ENCODE measurements at regions not wholly inside any gene's neighbourhood (a gene's known extent, or its start where the extent isn't known, plus 50 kb on each side); places are given as distances from the start of the nearest gene placed in this dataset.

DNA sequence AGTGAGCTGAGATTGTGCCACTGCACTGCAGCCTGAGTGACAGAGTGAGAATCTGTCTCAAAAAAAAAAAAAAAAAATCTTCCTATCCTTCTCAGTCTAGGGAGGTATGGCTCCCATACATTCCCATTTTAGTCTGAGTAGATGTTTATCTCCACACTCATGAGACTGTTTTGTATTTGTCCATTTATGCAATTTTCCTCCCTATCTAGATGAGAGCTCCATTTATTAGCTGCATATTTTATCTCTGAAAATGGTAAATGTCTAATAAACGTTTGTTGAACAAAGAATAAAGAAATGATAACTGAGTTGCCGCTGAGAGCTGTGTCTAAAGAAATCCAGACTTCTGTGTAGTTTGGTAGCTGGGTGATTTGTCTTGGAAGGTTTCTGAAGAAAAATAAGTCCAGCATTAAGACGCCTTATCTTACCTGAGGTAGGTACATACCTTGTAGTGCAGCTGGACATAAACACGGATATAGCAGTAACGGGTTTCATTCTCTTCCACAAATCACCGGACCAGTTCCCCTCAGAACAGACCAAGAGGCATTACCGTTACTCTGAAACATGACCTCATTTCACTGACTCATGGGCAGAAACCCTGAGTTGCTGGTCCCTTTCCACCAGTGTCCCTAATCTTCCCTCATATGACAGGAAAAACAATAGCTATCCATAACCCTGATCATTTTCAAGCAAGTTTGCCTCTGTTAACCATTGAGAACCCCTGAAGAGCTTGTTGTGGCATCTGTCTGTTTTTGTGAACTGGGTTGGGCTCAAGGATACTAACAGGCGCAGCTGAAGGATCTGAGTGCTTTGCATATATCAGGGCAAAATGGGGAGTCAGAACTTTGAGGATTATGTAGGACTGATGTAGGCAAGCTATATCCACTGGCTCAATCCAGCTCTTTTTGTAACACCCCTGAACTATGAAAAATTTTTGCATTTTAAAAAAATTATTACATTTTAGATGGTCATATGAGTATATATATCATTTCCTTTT, 177.4 kb upstream of the XYLT1 start:
- Mint-ChIP-seq H3K27ac (ENCODE audit: low read depth) (no peak overlapping the region), H3K36me3 (ENCODE audit: insufficient read depth) (peaks cover 2% of the 10 kb centered on the region), H3K27me3 (peaks cover 37% of the 10 kb centered on the region), H3K9me3 (no peaks in the 10 kb centered on the region), H3K4me3 (no peak overlapping the region), H3K4me1 (no peaks in the 10 kb centered on the region)
- DNase-seq (ENCODE audit: low spot score in 2 of 2) (no peak), ATAC-seq (replicated peaks; ENCODE audit: extremely low read depth, poor library complexity, severe bottlenecking) (no peak)

DNA sequence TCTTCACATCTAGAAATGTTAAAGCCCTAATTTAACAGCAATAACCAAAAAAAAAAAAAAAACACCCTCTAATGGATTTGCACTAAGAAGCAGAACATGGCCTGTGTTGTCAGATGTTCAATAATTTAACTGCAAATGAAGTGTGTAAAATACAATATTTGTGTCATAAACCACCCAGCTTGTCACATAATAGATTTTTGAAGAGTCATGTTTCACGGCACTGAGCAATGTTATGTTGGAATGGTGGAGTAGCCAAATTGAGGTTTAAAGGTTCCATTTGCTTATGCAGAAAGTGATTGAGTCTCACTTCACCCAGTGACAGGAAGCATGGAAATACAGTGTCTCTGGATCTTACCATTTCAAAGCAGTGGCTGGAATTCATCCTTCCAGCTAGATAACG, 173.2 kb upstream of the XYLT1 start:
- ATAC-seq (replicated peaks; ENCODE audit: extremely low read depth, poor library complexity, severe bottlenecking) (no peak), DNase-seq (ENCODE audit: low spot score in 2 of 2) (no peak)
- Mint-ChIP-seq H3K27ac (ENCODE audit: low read depth) (no peak overlapping the region), H3K4me1 (no peaks in the 10 kb centered on the region), H3K27me3 (peaks cover 33% of the 10 kb centered on the region), H3K36me3 (ENCODE audit: insufficient read depth) (peaks cover 2% of the 10 kb centered on the region), H3K9me3 (no peaks in the 10 kb centered on the region), H3K4me3 (no peak overlapping the region)

DNA sequence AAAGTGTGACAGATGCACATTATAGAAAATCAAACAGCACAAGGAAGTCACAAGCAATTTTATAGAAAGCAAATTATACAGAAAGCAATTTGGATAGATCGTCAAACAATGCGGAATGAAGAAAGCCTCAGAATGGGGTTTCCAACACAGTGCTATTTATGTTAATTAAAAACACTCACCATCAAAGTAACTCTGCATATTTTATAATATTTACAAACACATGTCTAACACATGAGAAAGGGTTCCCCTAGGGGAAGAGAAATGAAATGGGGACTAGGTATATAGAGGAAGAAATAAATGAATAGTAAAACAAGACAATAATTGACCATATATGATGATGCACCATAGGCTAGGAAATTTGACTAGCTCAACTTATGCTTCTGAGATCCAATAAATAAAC, 171.2 kb upstream of the XYLT1 start:
- Mint-ChIP-seq H3K9me3 (peaks cover 7% of the 10 kb centered on the region), H3K36me3 (ENCODE audit: insufficient read depth) (peaks cover 3% of the 10 kb centered on the region), H3K4me3 (no peak overlapping the region), H3K4me1 (no peaks in the 10 kb centered on the region), H3K27me3 (peaks cover 25% of the 10 kb centered on the region), H3K27ac (ENCODE audit: low read depth) (no peak overlapping the region)
- DNase-seq (ENCODE audit: low spot score in 2 of 2) (no peak), ATAC-seq (replicated peaks; ENCODE audit: extremely low read depth, poor library complexity, severe bottlenecking) (no peak)

DNA sequence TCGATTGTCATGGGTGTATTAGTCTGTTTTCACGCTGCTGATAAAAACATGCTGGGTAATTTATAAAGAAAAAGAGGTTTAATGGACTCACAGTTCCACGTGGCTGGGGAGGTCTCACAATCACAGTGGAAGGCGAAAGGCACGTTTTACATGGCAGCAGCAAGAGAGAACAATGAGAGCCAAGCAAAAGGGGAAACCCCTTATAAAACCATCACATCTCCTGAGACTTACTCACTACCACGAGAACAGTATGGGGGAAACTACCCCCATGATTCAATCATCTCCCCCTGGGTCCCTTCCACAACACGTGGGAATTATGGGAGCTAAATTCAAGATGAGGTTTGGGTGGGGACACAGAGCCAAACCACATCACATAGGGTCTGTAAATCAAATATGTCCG, 167.4 kb upstream of the XYLT1 start:
- Mint-ChIP-seq H3K27me3 (peaks cover 54% of the 10 kb centered on the region), H3K36me3 (ENCODE audit: insufficient read depth) (peaks cover 1% of the 10 kb centered on the region), H3K4me3 (no peak overlapping the region), H3K27ac (ENCODE audit: low read depth) (no peak overlapping the region), H3K9me3 (peaks cover 7% of the 10 kb centered on the region), H3K4me1 (no peaks in the 10 kb centered on the region)
- DNase-seq (ENCODE audit: low spot score in 2 of 2), result no peak
- ATAC-seq (replicated peaks; ENCODE audit: extremely low read depth, poor library complexity, severe bottlenecking), result no peak

DNA sequence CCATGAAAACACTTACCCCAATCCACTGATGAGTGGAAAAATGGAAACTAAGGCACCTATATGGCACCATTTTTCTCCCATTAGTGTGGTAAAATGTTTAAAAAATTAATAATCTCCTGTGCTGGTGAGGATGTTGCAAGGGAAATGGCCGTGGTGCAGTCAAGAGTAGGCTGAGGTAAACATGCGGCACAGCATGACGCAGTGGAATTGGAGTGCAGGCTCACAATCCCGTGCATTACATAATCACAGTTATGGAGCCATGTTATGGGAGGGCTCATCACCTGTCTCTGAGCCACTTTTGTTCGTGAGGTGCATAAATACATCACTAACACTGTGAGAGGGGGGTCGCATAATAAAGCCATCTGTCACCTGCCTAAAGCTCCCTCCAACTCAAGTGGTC, 164.4 kb upstream of the XYLT1 start:
- Mint-ChIP-seq H3K4me3 (no peak overlapping the region), H3K36me3 (ENCODE audit: insufficient read depth) (peaks cover 1% of the 10 kb centered on the region), H3K4me1 (no peaks in the 10 kb centered on the region), H3K9me3 (peaks cover 7% of the 10 kb centered on the region), H3K27me3 (peaks cover 48% of the 10 kb centered on the region), H3K27ac (ENCODE audit: low read depth) (no peak overlapping the region)
- DNase-seq (ENCODE audit: low spot score in 2 of 2) (no peak), ATAC-seq (replicated peaks; ENCODE audit: extremely low read depth, poor library complexity, severe bottlenecking) (no peak)

DNA sequence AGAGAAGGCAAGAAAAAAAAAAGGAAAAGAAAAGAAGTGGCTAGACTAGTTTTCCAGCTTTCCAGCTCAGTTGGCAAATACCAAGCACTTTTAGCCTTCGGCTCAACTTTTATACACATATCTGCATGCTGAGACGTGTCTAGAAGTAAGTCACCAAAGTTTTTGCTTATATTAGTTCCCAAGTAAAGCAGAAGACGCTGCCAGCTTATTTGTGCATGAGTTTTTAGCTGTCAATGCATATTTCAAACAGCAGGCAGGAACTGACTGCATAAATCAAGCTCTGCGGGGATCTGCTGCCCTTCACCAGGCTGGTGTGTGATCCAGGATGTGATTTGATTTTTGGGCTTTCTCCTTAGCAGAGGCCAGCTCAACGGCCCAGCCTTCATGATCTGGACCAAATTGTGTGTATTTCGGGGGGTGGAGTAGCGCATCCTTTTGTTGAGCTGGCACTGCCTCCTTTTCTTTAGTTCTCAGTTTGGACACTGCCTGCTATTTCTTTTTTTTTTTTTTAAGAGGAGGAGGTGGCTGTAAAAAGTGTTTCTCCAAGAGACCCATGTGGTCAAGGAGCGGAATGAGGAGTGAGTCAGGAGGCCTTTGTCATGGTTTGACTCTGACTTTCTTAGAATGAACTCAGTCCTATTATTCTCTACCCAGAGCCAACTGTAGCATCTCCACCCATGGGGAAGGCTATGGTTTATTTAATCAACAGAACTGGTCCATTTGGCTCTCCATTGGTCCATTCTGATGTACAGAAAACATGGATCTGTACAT, 162.6 kb upstream of the XYLT1 start:
- peaks cover 4% of the 10 kb centered on the region for H3K9me3 Mint-ChIP-seq
- H3K27me3 Mint-ChIP-seq, result peaks cover 55% of the 10 kb centered on the region
- no peaks in the 10 kb centered on the region for H3K4me1 Mint-ChIP-seq
- DNase-seq (ENCODE audit: low spot score in 2 of 2), result no peak
- H3K4me3 Mint-ChIP-seq, result no peak overlapping the region
- H3K27ac Mint-ChIP-seq (ENCODE audit: low read depth), result no peak overlapping the region
- no peaks in the 10 kb centered on the region for H3K36me3 Mint-ChIP-seq (ENCODE audit: insufficient read depth)
- ATAC-seq (replicated peaks; ENCODE audit: extremely low read depth, poor library complexity, severe bottlenecking), result no peak

DNA sequence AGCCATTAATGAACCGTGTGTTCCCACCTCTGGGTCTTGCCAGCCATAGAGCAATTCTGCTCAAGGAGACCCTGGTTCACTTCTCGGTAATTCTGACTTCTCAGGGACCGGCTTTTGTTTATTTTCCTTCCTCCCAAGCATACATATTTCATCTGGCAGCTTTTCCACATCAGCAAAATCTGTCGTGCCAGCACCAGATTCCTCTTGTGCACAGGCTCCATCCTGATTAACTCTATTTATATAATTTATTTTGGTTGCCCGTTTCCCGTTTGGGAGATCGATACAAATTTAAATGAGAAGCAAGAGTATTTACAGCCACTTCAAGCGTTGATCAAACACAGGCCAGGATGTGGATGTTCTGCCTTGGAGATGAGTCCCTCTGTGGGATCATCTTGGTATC, 161.9 kb upstream of the XYLT1 start:
- ATAC-seq (replicated peaks; ENCODE audit: extremely low read depth, poor library complexity, severe bottlenecking), result no peak

DNA sequence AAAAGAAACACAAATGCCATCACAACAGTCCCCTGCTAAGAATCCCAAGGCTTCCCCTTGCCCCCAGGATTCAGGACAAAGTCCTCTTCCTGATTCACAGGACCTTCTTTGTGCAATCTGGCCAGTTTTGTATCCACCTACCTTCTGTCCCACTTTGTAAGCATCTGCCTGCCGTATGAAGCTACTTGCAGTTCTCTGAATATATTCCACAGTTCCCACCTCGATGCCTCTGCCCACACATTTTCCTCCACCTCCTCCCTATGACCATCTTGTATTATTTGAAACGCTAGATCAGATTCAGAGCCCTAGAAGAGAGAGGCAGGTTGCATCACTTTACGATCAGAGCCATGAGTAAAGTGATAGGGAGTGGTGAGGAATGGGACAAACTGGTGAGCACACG, 159.2 kb upstream of the XYLT1 start:
- Mint-ChIP-seq H3K9me3 (peaks cover 7% of the 10 kb centered on the region), H3K4me1 (no peaks in the 10 kb centered on the region), H3K27ac (ENCODE audit: low read depth) (no peak overlapping the region), H3K36me3 (ENCODE audit: insufficient read depth) (no peaks in the 10 kb centered on the region), H3K27me3 (peaks cover 49% of the 10 kb centered on the region), H3K4me3 (no peak overlapping the region)
- ATAC-seq (replicated peaks; ENCODE audit: extremely low read depth, poor library complexity, severe bottlenecking) (no peak), DNase-seq (ENCODE audit: low spot score in 2 of 2) (no peak)

More for the DNA sequence above, 161.9 kb upstream of the XYLT1 start:
- Mint-ChIP-seq H3K4me1 (no peaks in the 10 kb centered on the region), H3K4me3 (no peak overlapping the region), H3K27me3 (peaks cover 55% of the 10 kb centered on the region), H3K36me3 (ENCODE audit: insufficient read depth) (no peaks in the 10 kb centered on the region), H3K9me3 (no peaks in the 10 kb centered on the region), H3K27ac (ENCODE audit: low read depth) (no peak overlapping the region)
- DNase-seq (ENCODE audit: low spot score in 2 of 2), result no peak

DNA sequence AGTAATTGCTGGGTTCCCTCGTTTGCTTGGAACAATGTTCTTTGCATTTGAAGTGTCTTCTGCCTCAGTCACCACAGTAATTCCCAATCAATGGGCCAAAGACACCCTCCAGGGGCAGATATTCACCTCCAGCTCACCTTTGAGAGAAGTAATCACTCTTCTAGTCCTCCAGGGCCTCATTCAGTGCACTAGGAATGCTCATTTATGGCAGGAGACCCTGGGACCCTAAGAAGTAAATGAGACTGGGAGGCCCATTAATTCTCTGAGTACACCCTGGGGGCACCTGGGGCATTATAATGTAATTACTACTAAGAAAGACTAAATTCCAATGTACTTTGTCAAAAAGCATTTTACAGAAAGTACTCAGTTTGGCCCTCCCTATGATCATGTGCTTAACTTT, 158.2 kb upstream of the XYLT1 start:
- Mint-ChIP-seq H3K27me3 (peaks cover 44% of the 10 kb centered on the region), H3K9me3 (peaks cover 10% of the 10 kb centered on the region), H3K27ac (ENCODE audit: low read depth) (no peak overlapping the region), H3K4me3 (no peak overlapping the region), H3K36me3 (ENCODE audit: insufficient read depth) (no peaks in the 10 kb centered on the region), H3K4me1 (no peaks in the 10 kb centered on the region)
- DNase-seq (ENCODE audit: low spot score in 2 of 2) (no peak), ATAC-seq (replicated peaks; ENCODE audit: extremely low read depth, poor library complexity, severe bottlenecking) (no peak)

DNA sequence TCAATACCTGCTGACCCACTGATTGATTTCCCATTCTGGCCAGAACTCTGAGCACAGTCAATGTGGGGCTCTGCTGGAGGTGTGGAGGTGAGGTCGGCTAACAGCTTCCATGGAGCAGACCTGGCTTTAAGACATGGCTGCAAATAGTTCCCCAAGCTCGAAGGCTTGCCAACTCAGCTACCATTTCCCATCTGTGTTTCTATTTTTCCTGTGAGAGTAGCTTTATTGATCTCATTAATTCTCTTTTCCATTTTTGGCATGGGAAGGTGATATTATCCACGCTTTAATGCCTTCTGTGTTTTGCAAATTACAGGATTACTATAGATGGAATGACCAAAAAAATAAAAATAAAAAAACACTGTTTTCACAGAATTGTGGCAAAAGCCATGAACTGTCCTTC, 151.6 kb upstream of the XYLT1 start:
- no peak for ATAC-seq (replicated peaks; ENCODE audit: extremely low read depth, poor library complexity, severe bottlenecking)
- H3K36me3 Mint-ChIP-seq (ENCODE audit: insufficient read depth), result no peaks in the 10 kb centered on the region
- H3K4me1 Mint-ChIP-seq, result no peaks in the 10 kb centered on the region
- no peak for DNase-seq (ENCODE audit: low spot score in 2 of 2)
- H3K27ac Mint-ChIP-seq (ENCODE audit: low read depth), result no peak overlapping the region
- H3K27me3 Mint-ChIP-seq, result peaks cover 34% of the 10 kb centered on the region
- H3K4me3 Mint-ChIP-seq, result no peak overlapping the region
- H3K9me3 Mint-ChIP-seq, result peaks cover 8% of the 10 kb centered on the region

DNA sequence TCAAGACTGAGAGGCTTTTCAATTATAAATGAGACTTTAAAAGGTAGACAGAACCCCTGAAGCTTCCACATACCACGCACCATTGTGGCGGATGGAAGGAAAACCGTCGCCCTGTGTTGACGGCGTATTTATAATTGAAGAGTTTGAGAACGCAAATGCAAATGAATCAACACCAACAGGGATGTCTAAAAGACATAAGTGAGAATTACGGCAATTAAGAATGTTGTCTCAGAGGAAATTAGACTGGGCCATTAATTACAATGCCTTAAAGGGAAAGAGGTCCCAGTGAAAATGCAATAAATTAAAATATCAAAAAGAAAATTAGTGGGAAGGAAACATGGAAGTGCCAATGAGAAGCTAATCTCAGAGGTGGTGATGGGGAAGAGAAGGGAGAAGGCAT, 148.5 kb upstream of the XYLT1 start:
- Mint-ChIP-seq H3K9me3 (no peaks in the 10 kb centered on the region), H3K4me3 (no peak overlapping the region), H3K27ac (ENCODE audit: low read depth) (no peak overlapping the region), H3K4me1 (no peaks in the 10 kb centered on the region), H3K27me3 (peaks cover 29% of the 10 kb centered on the region), H3K36me3 (ENCODE audit: insufficient read depth) (no peaks in the 10 kb centered on the region)
- ATAC-seq (replicated peaks; ENCODE audit: extremely low read depth, poor library complexity, severe bottlenecking), result no peak
- DNase-seq (ENCODE audit: low spot score in 2 of 2), result no peak

DNA sequence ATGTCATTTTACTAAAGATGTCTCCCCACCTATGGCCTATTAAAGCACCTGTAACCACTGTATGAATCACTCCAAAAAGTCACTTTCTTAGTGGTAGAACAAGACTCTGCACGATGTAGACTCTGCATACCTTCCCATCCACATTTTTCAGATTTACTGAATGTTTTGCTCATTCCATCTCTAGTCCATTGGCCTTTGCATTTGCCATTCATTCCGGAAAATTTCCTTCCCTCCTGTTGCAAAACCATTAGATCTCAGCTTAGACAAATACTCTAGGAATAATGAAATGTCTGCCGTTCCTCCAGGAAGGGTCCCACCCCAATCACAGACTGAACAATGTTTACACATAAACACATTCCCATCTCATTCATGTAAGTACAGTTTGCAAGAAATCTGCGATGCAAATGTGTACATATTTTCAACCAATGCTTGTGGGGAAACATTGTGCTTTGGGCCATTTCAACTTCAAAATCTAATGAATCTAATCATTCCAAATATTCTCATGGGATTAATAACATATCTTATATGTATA, 146.3 kb upstream of the XYLT1 start:
- ATAC-seq (replicated peaks; ENCODE audit: extremely low read depth, poor library complexity, severe bottlenecking), result no peak
- no peak overlapping the region for H3K27ac Mint-ChIP-seq (ENCODE audit: low read depth)
- no peaks in the 10 kb centered on the region for H3K9me3 Mint-ChIP-seq

More for the DNA sequence above, 146.3 kb upstream of the XYLT1 start:
- H3K36me3 Mint-ChIP-seq (ENCODE audit: insufficient read depth), result no peaks in the 10 kb centered on the region
- no peaks in the 10 kb centered on the region for H3K4me1 Mint-ChIP-seq
- no peak for DNase-seq (ENCODE audit: low spot score in 2 of 2)
- H3K27me3 Mint-ChIP-seq, result peaks cover 40% of the 10 kb centered on the region
- no peak overlapping the region for H3K4me3 Mint-ChIP-seq

All from central memory CD8-positive, alpha-beta T cell (primary cell).